Fibroblast of lung (primary cell): ENCODE measurements at regions not wholly inside any gene's neighbourhood (a gene's known extent, or its start where the extent isn't known, plus 50 kb on each side); places are given as distances from the start of the nearest gene placed in this dataset.

Experiments used
- DNase-seq, 2 donors: peaks; one replicate each; pipeline versions ENCODE4 v3.0.0 to v3.0.0-alpha.2; 2010; ENCODE audit warnings: low read depth in 2 of 2
- H2AFZ ChIP-seq: 2 replicates; pipeline ENCODE4 v1.5.1; 2012; ENCODE audit warnings: low read length, control low read depth, inconsistent platforms
- H3K27ac ChIP-seq: 2 replicates; pipeline ENCODE4 v1.5.1; 2011; ENCODE audit warnings: low read length, control low read depth; ENCODE audit not compliant: insufficient read depth
- H3K27me3 ChIP-seq: 2 replicates; pipeline ENCODE4 v1.5.1; 2011; ENCODE audit warnings: mild to moderate bottlenecking, low read length; ENCODE audit not compliant: control insufficient read depth, insufficient read depth
- H3K36me3 ChIP-seq: 2 replicates; pipeline ENCODE4 v1.5.1; 2011; ENCODE audit warnings: low read length; ENCODE audit not compliant: control insufficient read depth, insufficient read depth
- H3K4me1 ChIP-seq: 2 replicates; pipeline ENCODE4 v1.5.1; 2011; ENCODE audit warnings: low read length; ENCODE audit not compliant: control insufficient read depth, insufficient read depth; ENCODE audit errors: extremely low read depth
- H3K4me2 ChIP-seq: 2 replicates; pipeline ENCODE4 v1.5.1; 2011; ENCODE audit warnings: low read length, control low read depth; ENCODE audit not compliant: insufficient read depth; ENCODE audit errors: extremely low read depth
- H3K4me3 ChIP-seq, 4 experiments: fragments of 200-600 bp in 1 of 4; sonication (generic) in 1 of 4; replicated peaks in 1 of 4; 2 replicates each; pipeline ENCODE4 v1.5.1; 2011 to 2016; ENCODE audit warnings: low read length in 4 of 4, low read depth in 3 of 4, mild to moderate bottlenecking in 3 of 4, control low read depth in 2 of 4, inconsistent platforms in 1 of 4, mixed read lengths in 1 of 4; ENCODE audit not compliant: insufficient read depth in 1 of 4; ENCODE audit errors: control extremely low read depth in 1 of 4
- H3K79me2 ChIP-seq: 2 replicates; pipeline ENCODE4 v1.5.1; 2012; ENCODE audit warnings: mild to moderate bottlenecking, low read length, inconsistent platforms; ENCODE audit not compliant: control insufficient read depth, insufficient read depth
- H3K9ac ChIP-seq: 2 replicates; pipeline ENCODE4 v1.5.1; 2011; ENCODE audit warnings: mild to moderate bottlenecking, low read length, control low read depth; ENCODE audit not compliant: insufficient read depth
- H3K9me3 ChIP-seq: 2 replicates; pipeline ENCODE4 v1.5.1; 2012; ENCODE audit warnings: low read depth, low read length; ENCODE audit not compliant: control insufficient read depth, insufficient read depth
- H4K20me1 ChIP-seq: 2 replicates; pipeline ENCODE4 v1.5.1; 2011; ENCODE audit warnings: low read length; ENCODE audit not compliant: control insufficient read depth, insufficient read depth; ENCODE audit errors: extremely low read depth
- EZH2 ChIP-seq: IDR thresholded peaks from 2 replicates; pipeline ENCODE4 v1.5.1; 2012; ENCODE audit warnings: low read length, control low read depth, mild to moderate bottlenecking; ENCODE audit errors: missing control alignments
- TF ChIP-seq, protein P1 (sequence below), 2 donors: IDR thresholded peaks in 1 of 2; conservative IDR thresholded peaks in 1 of 2; 1 replicate in 1 of 2; 2 replicates in 1 of 2; pipeline ENCODE4 v1.5.1; 2011 to 2012; ENCODE audit warnings: low read length in 2 of 2, control low read depth in 1 of 2, inconsistent platforms in 1 of 2, low read depth in 1 of 2, mild to moderate bottlenecking in 1 of 2

DNA sequence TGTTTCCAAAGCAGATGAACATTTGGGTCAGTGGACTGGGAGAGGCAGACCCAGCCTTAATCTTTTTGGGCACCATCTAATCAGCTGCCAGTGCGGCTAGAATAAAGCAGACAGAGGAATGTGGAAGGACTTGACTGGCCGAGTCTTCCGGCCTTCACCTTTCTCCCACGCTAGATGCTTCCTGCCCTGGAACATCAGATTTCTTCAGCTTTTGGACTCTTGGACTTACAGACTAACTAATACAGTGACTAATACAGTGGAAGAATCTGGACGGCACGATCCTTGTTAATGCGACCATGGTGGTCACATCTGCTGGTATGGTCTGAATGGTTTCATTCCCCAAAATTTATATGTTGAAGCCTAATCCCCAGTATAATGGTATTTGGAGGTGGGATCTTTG is 122.6 kb upstream of the NXT1 start:
- Histone ChIP-seq H4K20me1 (no peaks in the 10 kb centered on the region), H3K79me2 (no peaks in the 10 kb centered on the region), H3K36me3 (no peaks in the 10 kb centered on the region), H3K27ac (no peak overlapping the region), H3K4me3 (no peak overlapping the region), H3K4me1 (peaks cover 14% of the 10 kb centered on the region), H2AFZ (no peak overlapping the region), H3K9ac (no peak overlapping the region), H3K4me2 (no peak overlapping the region), H3K9me3 (no peaks in the 10 kb centered on the region), H3K27me3 (no peaks in the 10 kb centered on the region)
- DNase-seq, result peak in 1 of 2 donors; percentile 10
- no peak for TF ChIP-seq EZH2
- TF ChIP-seq, protein P1, sequence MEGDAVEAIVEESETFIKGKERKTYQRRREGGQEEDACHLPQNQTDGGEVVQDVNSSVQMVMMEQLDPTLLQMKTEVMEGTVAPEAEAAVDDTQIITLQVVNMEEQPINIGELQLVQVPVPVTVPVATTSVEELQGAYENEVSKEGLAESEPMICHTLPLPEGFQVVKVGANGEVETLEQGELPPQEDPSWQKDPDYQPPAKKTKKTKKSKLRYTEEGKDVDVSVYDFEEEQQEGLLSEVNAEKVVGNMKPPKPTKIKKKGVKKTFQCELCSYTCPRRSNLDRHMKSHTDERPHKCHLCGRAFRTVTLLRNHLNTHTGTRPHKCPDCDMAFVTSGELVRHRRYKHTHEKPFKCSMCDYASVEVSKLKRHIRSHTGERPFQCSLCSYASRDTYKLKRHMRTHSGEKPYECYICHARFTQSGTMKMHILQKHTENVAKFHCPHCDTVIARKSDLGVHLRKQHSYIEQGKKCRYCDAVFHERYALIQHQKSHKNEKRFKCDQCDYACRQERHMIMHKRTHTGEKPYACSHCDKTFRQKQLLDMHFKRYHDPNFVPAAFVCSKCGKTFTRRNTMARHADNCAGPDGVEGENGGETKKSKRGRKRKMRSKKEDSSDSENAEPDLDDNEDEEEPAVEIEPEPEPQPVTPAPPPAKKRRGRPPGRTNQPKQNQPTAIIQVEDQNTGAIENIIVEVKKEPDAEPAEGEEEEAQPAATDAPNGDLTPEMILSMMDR (conservative IDR thresholded peaks at IDR 0.05 in 1 of 2, IDR thresholded peaks at IDR 0.05 in 1 of 2; ENCODE audit: low read depth in 1 of 2, low read length in 2 of 2), result no peak

DNA sequence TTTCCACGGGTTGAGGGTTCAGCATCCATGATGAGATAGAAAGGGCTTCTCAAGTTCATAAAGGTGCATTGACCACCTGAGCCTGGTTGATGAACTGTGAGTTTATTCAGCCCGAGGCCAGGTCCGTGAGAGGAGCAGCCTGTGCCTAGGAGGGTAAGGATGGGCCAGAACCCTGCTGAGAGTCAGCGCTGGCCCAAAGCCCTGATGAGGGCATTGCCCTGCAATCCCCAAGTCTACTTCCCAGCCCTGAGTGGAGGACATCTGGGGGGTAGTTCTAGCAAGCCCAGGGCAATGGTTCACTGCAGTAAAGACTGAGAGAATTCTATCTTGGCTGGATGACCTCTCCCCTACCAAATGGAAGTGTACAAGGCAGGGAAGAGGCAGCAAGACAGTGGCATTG is 123.3 kb upstream of the NXT1 start:
- Histone ChIP-seq H3K9me3 (no peaks in the 10 kb centered on the region), H2AFZ (no peak overlapping the region), H3K27ac (no peak overlapping the region), H3K36me3 (no peaks in the 10 kb centered on the region), H3K79me2 (no peaks in the 10 kb centered on the region), H4K20me1 (no peaks in the 10 kb centered on the region), H3K4me2 (no peak overlapping the region), H3K4me1 (peaks cover 14% of the 10 kb centered on the region), H3K27me3 (no peaks in the 10 kb centered on the region), H3K9ac (no peak overlapping the region), H3K4me3 (no peak overlapping the region)
- no peak for TF ChIP-seq EZH2
- TF ChIP-seq, protein P1 (conservative IDR thresholded peaks at IDR 0.05 in 1 of 2, IDR thresholded peaks at IDR 0.05 in 1 of 2; ENCODE audit: low read depth in 1 of 2, low read length in 2 of 2), result no peak
- no peak for DNase-seq

DNA sequence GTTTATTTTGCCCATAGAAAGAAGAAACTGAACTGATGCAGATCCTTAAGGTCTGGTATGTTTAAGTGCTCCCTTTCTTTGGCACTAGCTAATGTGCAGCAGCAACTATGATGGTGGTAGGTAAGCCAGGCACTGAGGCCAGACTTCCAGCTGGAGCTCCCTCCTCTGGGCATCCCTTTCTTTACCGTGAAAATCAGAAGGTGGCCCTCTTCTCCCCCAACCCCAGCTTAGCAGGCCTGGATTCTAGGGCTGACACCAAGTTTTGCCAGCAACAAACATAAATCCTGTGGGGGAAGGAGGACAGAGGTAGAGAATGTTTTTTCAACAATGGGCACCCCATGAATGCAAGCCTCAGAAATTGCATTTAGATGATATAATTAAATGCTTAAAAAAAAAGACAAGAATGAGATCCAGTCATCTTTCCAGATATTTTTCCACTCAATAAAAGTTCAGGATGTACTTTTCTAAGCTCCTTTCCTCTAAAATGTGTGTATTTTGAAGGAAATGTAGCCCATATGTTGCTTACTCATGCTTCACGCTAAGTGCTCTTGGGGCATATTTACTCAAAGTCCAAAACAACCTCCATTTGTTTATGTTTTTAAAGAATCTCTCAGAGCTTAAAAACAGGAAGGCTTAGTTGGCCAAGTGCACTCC is 123.9 kb upstream of the NXT1 start:
- H3K27ac ChIP-seq, result no peak overlapping the region
- H3K9ac ChIP-seq, result no peak overlapping the region
- H3K4me3 ChIP-seq, result no peak overlapping the region
- no peaks in the 10 kb centered on the region for H3K9me3 ChIP-seq
- peak in 1 of 2 donors; percentile 60 for DNase-seq
- TF ChIP-seq EZH2, result no peak
- TF ChIP-seq, protein P1 (conservative IDR thresholded peaks at IDR 0.05 in 1 of 2, IDR thresholded peaks at IDR 0.05 in 1 of 2; ENCODE audit: low read depth in 1 of 2, low read length in 2 of 2), result no peak
- no peak overlapping the region for H3K4me2 ChIP-seq
- H3K79me2 ChIP-seq, result no peaks in the 10 kb centered on the region
- H4K20me1 ChIP-seq, result no peaks in the 10 kb centered on the region
- H2AFZ ChIP-seq, result no peak overlapping the region
- H3K4me1 ChIP-seq, result peaks cover 14% of the 10 kb centered on the region
- H3K36me3 ChIP-seq, result no peaks in the 10 kb centered on the region
- H3K27me3 ChIP-seq, result no peaks in the 10 kb centered on the region
